ENCODE measurements at regions not wholly inside any gene's neighbourhood (a gene's known extent, or its start where the extent isn't known, plus 50 kb on each side); places are given as distances from the start of the nearest gene placed in this dataset.

GRCh38 chr5:168176941-168177340, 114.5 kb upstream of the WWC1 start:
- Histone ChIP-seq H3K27me3 (ENCODE audit: control insufficient read depth, insufficient read depth, low read length, poor library complexity, severe bottlenecking) (no peaks in the 10 kb centered on the region), H3K27ac (ENCODE audit: insufficient read depth, low read depth, low read length, poor library complexity, severe bottlenecking) (no peak overlapping the region), H3K9me3 (ENCODE audit: control insufficient read depth, low read length) (no peaks in the 10 kb centered on the region), H3K4me3 (ENCODE audit: insufficient read depth, low read depth, low read length) (no peak overlapping the region), H3K36me3 (ENCODE audit: control insufficient read depth, insufficient read depth, low read length) (no peaks in the 10 kb centered on the region), H3K4me1 (ENCODE audit: control insufficient read depth, insufficient read depth, low read length) (no peaks in the 10 kb centered on the region)
- 83 to 88% methylated on average over 3 of the region's 3 CpGs for WGBS, 2 experiments

DNA sequence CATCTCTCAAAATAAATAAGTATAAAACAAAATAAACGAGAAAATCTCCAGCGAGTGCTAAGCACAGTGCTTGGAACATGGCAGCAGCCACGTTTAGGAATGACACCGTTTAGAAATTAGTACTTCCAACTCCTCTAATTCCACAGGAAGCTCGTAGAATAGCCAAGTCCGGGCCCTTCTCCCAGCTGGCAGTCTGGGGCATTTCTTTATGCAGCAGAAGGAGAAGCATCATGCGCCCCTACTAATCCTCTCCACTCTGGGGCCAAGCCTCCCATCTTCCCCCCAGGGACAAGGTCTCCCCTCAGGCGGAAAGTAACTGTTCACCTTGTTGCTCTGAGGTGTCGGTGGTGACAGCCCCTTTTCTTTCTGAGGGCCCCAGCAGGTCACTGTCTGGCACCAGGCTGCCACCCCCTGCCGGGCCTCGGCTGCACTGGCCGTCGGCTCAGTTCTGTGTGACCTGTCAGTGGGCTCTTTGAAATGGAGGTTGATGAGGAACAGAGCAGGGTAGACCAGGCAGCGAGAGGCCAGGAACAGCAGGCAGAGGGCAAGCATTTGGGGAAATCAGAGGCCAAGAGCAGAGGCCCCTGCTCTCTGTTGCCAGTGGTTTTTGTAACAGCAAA, 113.5 kb upstream of the WWC1 start:
- Histone ChIP-seq H3K27ac (ENCODE audit: insufficient read depth, low read depth, low read length, poor library complexity, severe bottlenecking) (no peak overlapping the region), H3K36me3 (ENCODE audit: control insufficient read depth, insufficient read depth, low read length) (no peaks in the 10 kb centered on the region), H3K9me3 (ENCODE audit: control insufficient read depth, low read length) (no peaks in the 10 kb centered on the region), H3K4me3 (ENCODE audit: insufficient read depth, low read depth, low read length) (no peak overlapping the region), H3K4me1 (ENCODE audit: control insufficient read depth, insufficient read depth, low read length) (no peaks in the 10 kb centered on the region), H3K27me3 (ENCODE audit: control insufficient read depth, insufficient read depth, low read length, poor library complexity, severe bottlenecking) (no peaks in the 10 kb centered on the region)
- WGBS, 2 experiments = 38 to 43% methylated on average over 14 of the region's 14 CpGs

DNA sequence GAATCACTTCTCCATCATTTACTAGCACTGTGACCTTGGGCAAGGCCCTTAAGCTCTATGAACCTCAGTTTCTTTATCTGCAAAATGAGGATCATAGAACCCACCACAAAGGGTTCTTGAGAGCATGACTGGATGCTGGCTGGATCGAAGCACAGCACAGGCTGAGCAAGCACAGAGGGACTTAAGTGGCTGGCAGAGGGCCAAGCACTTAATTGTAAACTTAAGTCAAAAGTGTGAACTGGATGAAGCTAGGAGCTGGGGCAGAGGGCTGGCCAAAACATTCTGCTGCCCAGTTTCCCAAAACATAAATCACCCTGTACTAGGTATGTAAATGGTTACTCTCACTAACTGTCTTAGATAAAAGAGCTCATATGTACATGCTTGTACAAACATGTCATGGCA, 112.3 kb upstream of the WWC1 start:
- H3K4me3 ChIP-seq (ENCODE audit: insufficient read depth, low read depth, low read length) = no peak overlapping the region
- no peaks in the 10 kb centered on the region for H3K4me1 ChIP-seq (ENCODE audit: control insufficient read depth, insufficient read depth, low read length)
- no peak overlapping the region for H3K27ac ChIP-seq (ENCODE audit: insufficient read depth, low read depth, low read length, poor library complexity, severe bottlenecking)
- WGBS, 2 experiments = 91 to 97% methylated on average over 1 of the region's 1 CpG
- H3K27me3 ChIP-seq (ENCODE audit: control insufficient read depth, insufficient read depth, low read length, poor library complexity, severe bottlenecking) = no peaks in the 10 kb centered on the region
- H3K36me3 ChIP-seq (ENCODE audit: control insufficient read depth, insufficient read depth, low read length) = no peaks in the 10 kb centered on the region
- no peaks in the 10 kb centered on the region for H3K9me3 ChIP-seq (ENCODE audit: control insufficient read depth, low read length)

- no peaks in the 10 kb centered on the region for H3K36me3 ChIP-seq (ENCODE audit: control insufficient read depth, insufficient read depth, low read length)
- peaks cover 3% of the 10 kb centered on the region for H3K4me1 ChIP-seq (ENCODE audit: control insufficient read depth, insufficient read depth, low read length)
- no peaks in the 10 kb centered on the region for H3K9me3 ChIP-seq (ENCODE audit: control insufficient read depth, low read length)
- H3K4me3 ChIP-seq (ENCODE audit: insufficient read depth, low read depth, low read length) = no peak overlapping the region
- 94 to 95% methylated on average over 6 of the region's 6 CpGs for WGBS, 2 experiments
- H3K27ac ChIP-seq (ENCODE audit: insufficient read depth, low read depth, low read length, poor library complexity, severe bottlenecking) = no peak overlapping the region
- no peaks in the 10 kb centered on the region for H3K27me3 ChIP-seq (ENCODE audit: control insufficient read depth, insufficient read depth, low read length, poor library complexity, severe bottlenecking)
Measured at GRCh38 chr5:168182269-168182668, 109.2 kb upstream of the WWC1 start.

DNA sequence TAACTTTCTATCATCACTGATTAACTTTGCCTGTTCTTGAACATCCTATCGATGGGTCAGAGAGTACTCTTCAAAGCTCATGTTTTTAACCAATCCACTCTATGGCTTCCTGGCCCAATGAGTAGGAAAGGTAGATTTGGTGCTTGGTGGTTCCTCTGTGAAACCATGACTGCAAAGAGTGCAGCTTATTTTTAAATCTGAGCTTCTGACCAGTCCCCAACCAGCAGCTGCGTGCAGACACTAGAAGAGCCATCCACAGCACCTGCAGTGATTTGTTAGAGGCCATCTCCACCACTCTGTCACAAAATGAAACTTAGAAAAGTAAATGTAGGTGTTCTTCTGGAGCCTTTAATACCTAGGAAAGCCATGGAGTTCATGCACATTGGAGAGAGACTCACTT, 107.3 kb upstream of the WWC1 start:
- Histone ChIP-seq H3K36me3 (ENCODE audit: control insufficient read depth, insufficient read depth, low read length) (no peaks in the 10 kb centered on the region), H3K4me1 (ENCODE audit: control insufficient read depth, insufficient read depth, low read length) (peaks cover 6% of the 10 kb centered on the region)
- WGBS, 2 experiments = 92 to 96% methylated on average over 2 of the region's 2 CpGs

GRCh38 chr5:168186289-168187074, 105.0 kb upstream of the WWC1 start:
- no peak overlapping the region for H3K27ac ChIP-seq (ENCODE audit: insufficient read depth, low read depth, low read length, poor library complexity, severe bottlenecking)
- H3K4me1 ChIP-seq (ENCODE audit: control insufficient read depth, insufficient read depth, low read length) = peaks cover 6% of the 10 kb centered on the region
- WGBS, 2 experiments = 94% methylated on average over 18 of the region's 18 CpGs
- no peaks in the 10 kb centered on the region for H3K27me3 ChIP-seq (ENCODE audit: control insufficient read depth, insufficient read depth, low read length, poor library complexity, severe bottlenecking)
- no peak overlapping the region for H3K4me3 ChIP-seq (ENCODE audit: insufficient read depth, low read depth, low read length)
- no peaks in the 10 kb centered on the region for H3K9me3 ChIP-seq (ENCODE audit: control insufficient read depth, low read length)
- no peaks in the 10 kb centered on the region for H3K36me3 ChIP-seq (ENCODE audit: control insufficient read depth, insufficient read depth, low read length)

More for the DNA sequence above, 107.3 kb upstream of the WWC1 start:
- Histone ChIP-seq H3K9me3 (ENCODE audit: control insufficient read depth, low read length) (no peaks in the 10 kb centered on the region), H3K27me3 (ENCODE audit: control insufficient read depth, insufficient read depth, low read length, poor library complexity, severe bottlenecking) (no peaks in the 10 kb centered on the region), H3K27ac (ENCODE audit: insufficient read depth, low read depth, low read length, poor library complexity, severe bottlenecking) (no peak overlapping the region), H3K4me3 (ENCODE audit: insufficient read depth, low read depth, low read length) (no peak overlapping the region)

DNA sequence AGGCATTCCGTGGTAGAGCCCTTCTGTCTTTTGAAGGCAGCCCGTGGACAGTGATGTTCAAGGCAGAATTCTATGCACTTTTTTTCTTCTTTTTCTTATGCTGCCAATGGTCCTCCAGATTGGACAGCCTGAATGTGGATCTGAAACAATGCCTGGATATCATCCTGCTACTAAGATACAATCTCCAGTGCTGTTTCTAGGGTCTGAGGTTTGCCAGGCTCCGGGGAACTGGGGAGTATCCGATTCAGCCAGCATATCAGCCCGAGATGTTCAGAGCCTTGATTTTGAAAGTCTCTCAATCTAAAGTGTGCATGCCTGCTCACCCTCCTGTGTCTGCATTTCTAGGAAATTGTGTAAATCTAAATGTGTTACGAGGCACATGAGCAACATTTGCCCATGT, 103.8 kb upstream of the WWC1 start:
- H3K4me1 ChIP-seq (ENCODE audit: control insufficient read depth, insufficient read depth, low read length) = peaks cover 12% of the 10 kb centered on the region
- no peak overlapping the region for H3K27ac ChIP-seq (ENCODE audit: insufficient read depth, low read depth, low read length, poor library complexity, severe bottlenecking)
- H3K27me3 ChIP-seq (ENCODE audit: control insufficient read depth, insufficient read depth, low read length, poor library complexity, severe bottlenecking) = no peaks in the 10 kb centered on the region
- H3K4me3 ChIP-seq (ENCODE audit: insufficient read depth, low read depth, low read length) = no peak overlapping the region
- WGBS, 2 experiments = 82 to 87% methylated on average over 6 of the region's 6 CpGs
- no peaks in the 10 kb centered on the region for H3K9me3 ChIP-seq (ENCODE audit: control insufficient read depth, low read length)
- H3K36me3 ChIP-seq (ENCODE audit: control insufficient read depth, insufficient read depth, low read length) = no peaks in the 10 kb centered on the region

- Histone ChIP-seq H3K27ac (ENCODE audit: insufficient read depth, low read depth, low read length, poor library complexity, severe bottlenecking) (no peak overlapping the region), H3K4me1 (ENCODE audit: control insufficient read depth, insufficient read depth, low read length) (peaks cover 13% of the 10 kb centered on the region), H3K27me3 (ENCODE audit: control insufficient read depth, insufficient read depth, low read length, poor library complexity, severe bottlenecking) (no peaks in the 10 kb centered on the region), H3K4me3 (ENCODE audit: insufficient read depth, low read depth, low read length) (no peak overlapping the region), H3K36me3 (ENCODE audit: control insufficient read depth, insufficient read depth, low read length) (no peaks in the 10 kb centered on the region), H3K9me3 (ENCODE audit: control insufficient read depth, low read length) (no peaks in the 10 kb centered on the region)
- WGBS, 2 experiments = 90 to 95% methylated on average over 7 of the region's 8 CpGs
Measured at GRCh38 chr5:168188182-168188581, 103.3 kb upstream of the WWC1 start.

GRCh38 chr5:168192120-168192519, 99.3 kb upstream of the WWC1 start:
- H3K27me3 ChIP-seq (ENCODE audit: control insufficient read depth, insufficient read depth, low read length, poor library complexity, severe bottlenecking) = no peaks in the 10 kb centered on the region
- H3K4me3 ChIP-seq (ENCODE audit: insufficient read depth, low read depth, low read length) = no peak overlapping the region
- 85 to 87% methylated on average over 4 of the region's 4 CpGs for WGBS, 2 experiments

GRCh38 chr5:168193493-168194250, 97.8 kb upstream of the WWC1 start:
- no peaks in the 10 kb centered on the region for H3K27me3 ChIP-seq (ENCODE audit: control insufficient read depth, insufficient read depth, low read length, poor library complexity, severe bottlenecking)
- H3K4me3 ChIP-seq (ENCODE audit: insufficient read depth, low read depth, low read length) = no peak overlapping the region
- WGBS, 2 experiments = 76 to 77% methylated on average over 9 of the region's 9 CpGs
- no peaks in the 10 kb centered on the region for H3K9me3 ChIP-seq (ENCODE audit: control insufficient read depth, low read length)
- H3K36me3 ChIP-seq (ENCODE audit: control insufficient read depth, insufficient read depth, low read length) = no peaks in the 10 kb centered on the region
- H3K27ac ChIP-seq (ENCODE audit: insufficient read depth, low read depth, low read length, poor library complexity, severe bottlenecking) = no peak overlapping the region
- peaks cover 36% of the 10 kb centered on the region for H3K4me1 ChIP-seq (ENCODE audit: control insufficient read depth, insufficient read depth, low read length)

More at GRCh38 chr5:168192120-168192519, 99.3 kb upstream of the WWC1 start:
- Histone ChIP-seq H3K27ac (ENCODE audit: insufficient read depth, low read depth, low read length, poor library complexity, severe bottlenecking) (no peak overlapping the region), H3K9me3 (ENCODE audit: control insufficient read depth, low read length) (no peaks in the 10 kb centered on the region), H3K4me1 (ENCODE audit: control insufficient read depth, insufficient read depth, low read length) (peaks cover 40% of the 10 kb centered on the region), H3K36me3 (ENCODE audit: control insufficient read depth, insufficient read depth, low read length) (no peaks in the 10 kb centered on the region)

All from ectodermal cell (in vitro differentiated cells).